Adrenal gland (tissue), 5 donors: ENCODE measurements at regions not wholly inside any gene's neighbourhood (a gene's known extent, or its start where the extent isn't known, plus 50 kb on each side); places are given as distances from the start of the nearest gene placed in this dataset.

ENCODE experiments used
- CTCF ChIP-seq, 6 experiments: fragments of 450-650 bp in 4 of 6; fragments of 200-600 bp in 2 of 6; sonication (generic) in 1 of 6; IDR thresholded peaks; 1 replicate in 5 of 6; 2 replicates in 1 of 6; pipeline versions ENCODE4 v1.5.1 to v1.8.0; 2016 to 2021; ENCODE audit warnings: antibody characterized with exemption in 6 of 6, mild to moderate bottlenecking in 2 of 6, moderate library complexity in 1 of 6
- POLR2A ChIP-seq, 2 donors: fragments of 450-650 bp; IDR thresholded peaks; one replicate each; pipeline ENCODE4 v1.6.1; 2017; ENCODE audit warnings: antibody characterized with exemption in 2 of 2, mild to moderate bottlenecking in 2 of 2, moderate library complexity in 1 of 2
- donor health status: DM: no; HTN: no; CAD: no.

GRCh38 chr6:125662296-125662695 is 87.1 kb upstream of the HEY2 start:
- no peak for TF ChIP-seq CTCF (IDR thresholded peaks at IDR 0.05)
- TF ChIP-seq POLR2A (IDR thresholded peaks at IDR 0.05) = no peak
